Trophoblast cell (in vitro differentiated cells and primary cell): ENCODE measurements at regions not wholly inside any gene's neighbourhood (a gene's known extent, or its start where the extent isn't known, plus 50 kb on each side); places are given as distances from the start of the nearest gene placed in this dataset.

ENCODE experiments used
- DNase-seq, 2 donors: peaks; one replicate each; pipeline ENCODE4 v3.0.0-alpha.2; 2016
- H2AFZ ChIP-seq: 2 replicates; pipeline ENCODE4 v1.6.1; 2013; ENCODE audit warnings: low read length, moderate library complexity, mild to moderate bottlenecking; ENCODE audit not compliant: insufficient read depth, poor library complexity
- H2AK5ac ChIP-seq: 2 replicates; pipeline ENCODE4 v1.6.1; 2013; ENCODE audit warnings: mild to moderate bottlenecking, low read length
- H2BK120ac ChIP-seq: 2 replicates; pipeline ENCODE4 v1.6.1; 2013; ENCODE audit warnings: low read length, mild to moderate bottlenecking, moderate library complexity; ENCODE audit not compliant: insufficient read depth, poor library complexity
- H2BK12ac ChIP-seq: 2 replicates; pipeline ENCODE4 v1.6.1; 2013; ENCODE audit warnings: mild to moderate bottlenecking, low read length, moderate library complexity
- H2BK5ac ChIP-seq: 2 replicates; pipeline ENCODE4 v1.6.1; 2013; ENCODE audit warnings: low read length, low read depth, moderate library complexity, mild to moderate bottlenecking; ENCODE audit not compliant: poor library complexity
- H3K14ac ChIP-seq: 2 replicates; pipeline ENCODE4 v1.6.1; 2013; ENCODE audit warnings: mild to moderate bottlenecking, low read length
- H3K18ac ChIP-seq: 2 replicates; pipeline ENCODE4 v1.6.1; 2013; ENCODE audit warnings: mild to moderate bottlenecking, low read length
- H3K23ac ChIP-seq: 2 replicates; pipeline ENCODE4 v1.6.1; 2013; ENCODE audit warnings: low read length
- H3K27ac ChIP-seq: 2 replicates; pipeline ENCODE4 v1.5.1; 2013; ENCODE audit warnings: low read depth, mild to moderate bottlenecking, inconsistent platforms, low read length, moderate library complexity
- H3K27me3 ChIP-seq: 2 replicates; pipeline ENCODE4 v1.6.1; 2013; ENCODE audit warnings: inconsistent platforms, mild to moderate bottlenecking, low read length, moderate library complexity; ENCODE audit not compliant: insufficient read depth
- H3K36me3 ChIP-seq, 2 experiments: 1 replicate in 1 of 2; 2 replicates in 1 of 2; pipeline ENCODE4 v1.6.1; 2013; ENCODE audit warnings: low read length in 2 of 2, mild to moderate bottlenecking in 2 of 2, moderate library complexity in 1 of 2; ENCODE audit not compliant: insufficient read depth in 2 of 2, control insufficient read depth in 1 of 2
- H3K4ac ChIP-seq: 2 replicates; pipeline ENCODE4 v1.6.1; 2013; ENCODE audit warnings: low read depth, mild to moderate bottlenecking, low read length, moderate library complexity
- H3K4me1 ChIP-seq, 2 experiments: 1 replicate in 1 of 2; 2 replicates in 1 of 2; pipeline ENCODE4 v1.6.1; 2013; ENCODE audit warnings: low read length in 2 of 2, mild to moderate bottlenecking in 2 of 2, moderate library complexity in 1 of 2; ENCODE audit not compliant: insufficient read depth in 2 of 2, control insufficient read depth in 1 of 2
- H3K4me2 ChIP-seq: 2 replicates; pipeline ENCODE4 v1.6.1; 2013; ENCODE audit warnings: inconsistent platforms, mild to moderate bottlenecking, low read length, moderate library complexity
- H3K4me3 ChIP-seq: 2 replicates; pipeline ENCODE4 v1.5.1; 2013; ENCODE audit warnings: mild to moderate bottlenecking, low read depth, low read length, inconsistent platforms
- H3K79me1 ChIP-seq: one replicate; pipeline ENCODE4 v1.6.1; 2013; ENCODE audit warnings: low read length
- H3K79me2 ChIP-seq: 2 replicates; pipeline ENCODE4 v1.6.1; 2013; ENCODE audit warnings: low read length, mild to moderate bottlenecking; ENCODE audit not compliant: control insufficient read depth, insufficient read depth, poor library complexity
- H3K9ac ChIP-seq: 2 replicates; pipeline ENCODE4 v1.6.1; 2013; ENCODE audit warnings: mild to moderate bottlenecking, low read length
- H3K9me3 ChIP-seq: 2 replicates; pipeline ENCODE4 v1.6.1; 2013; ENCODE audit warnings: low read depth, mild to moderate bottlenecking, control low read depth, inconsistent platforms, low read length; ENCODE audit not compliant: insufficient read depth
- H4K12ac ChIP-seq: 2 replicates; pipeline ENCODE4 v1.6.1; 2013; ENCODE audit warnings: low read depth, mild to moderate bottlenecking, low read length, moderate library complexity
- H4K8ac ChIP-seq: 2 replicates; pipeline ENCODE4 v1.6.1; 2013; ENCODE audit warnings: low read depth, mild to moderate bottlenecking, low read length, moderate library complexity
- H4K91ac ChIP-seq: one replicate; pipeline ENCODE4 v1.6.1; 2013; ENCODE audit warnings: low read depth, mild to moderate bottlenecking, low read length, moderate library complexity
- WGBS: extraction: QIAGEN DNeasy Blood & Tissue Kit; methylation state at CpG from one replicate; pipeline ENCODE4 v1.1.7; 2013; ENCODE audit warnings: missing lambda C conversion rate; ENCODE audit not compliant: insufficient read length, insufficient coverage; ENCODE audit errors: extremely low coverage; 5-methylcytosine and 5-hydroxymethylcytosine counted together

GRCh38 chr12:47578836-47579235, 127.0 kb downstream of the RPAP3 start:
- no peak for DNase-seq
- no peak overlapping the region for H3K9ac ChIP-seq
- no peak overlapping the region for H3K4me3 ChIP-seq
- H3K27me3 ChIP-seq: no peaks in the 10 kb centered on the region
- no peak overlapping the region for H2AFZ ChIP-seq
- H3K4ac ChIP-seq: no peak overlapping the region
- no peaks in the 10 kb centered on the region for H3K79me2 ChIP-seq
- no peak overlapping the region for H3K27ac ChIP-seq
- H2BK120ac ChIP-seq: no peak overlapping the region
- WGBS: no CpG with 5 or more reads among the region's 4 CpGs
- H3K14ac ChIP-seq: no peak overlapping the region
- H2AK5ac ChIP-seq: no peak overlapping the region
- no peak overlapping the region for H2BK5ac ChIP-seq
- no peaks in the 10 kb centered on the region for H3K79me1 ChIP-seq
- no peaks in the 10 kb centered on the region for H3K9me3 ChIP-seq
- H4K12ac ChIP-seq: no peak overlapping the region
- no peak overlapping the region for H3K4me2 ChIP-seq
- H4K8ac ChIP-seq: no peak overlapping the region
- H3K18ac ChIP-seq: no peak overlapping the region
- H2BK12ac ChIP-seq: no peak overlapping the region
- H3K36me3 ChIP-seq: no peaks in the 10 kb centered on the region
- H4K91ac ChIP-seq: no peak overlapping the region
- H3K4me1 ChIP-seq: no peaks in the 10 kb centered on the region
- H3K23ac ChIP-seq: no peak overlapping the region

- no peaks in the 10 kb centered on the region for H3K9me3 ChIP-seq
- no CpG with 5 or more reads among the region's 7 CpGs for WGBS
- H3K79me2 ChIP-seq: no peaks in the 10 kb centered on the region
- no peak overlapping the region for H4K12ac ChIP-seq
- H3K4me1 ChIP-seq: no peaks in the 10 kb centered on the region
- H2BK120ac ChIP-seq: no peak overlapping the region
- H2BK5ac ChIP-seq: no peak overlapping the region
- H4K8ac ChIP-seq: no peak overlapping the region
- H3K36me3 ChIP-seq: no peaks in the 10 kb centered on the region
- no peak overlapping the region for H3K14ac ChIP-seq
- H3K4me3 ChIP-seq: no peak overlapping the region
- no peak overlapping the region for H2AK5ac ChIP-seq
- H2BK12ac ChIP-seq: no peak overlapping the region
- H3K23ac ChIP-seq: no peak overlapping the region
- H3K4me2 ChIP-seq: no peak overlapping the region
- DNase-seq: no peak
- H4K91ac ChIP-seq: no peak overlapping the region
- no peak overlapping the region for H3K27ac ChIP-seq
- H3K79me1 ChIP-seq: no peaks in the 10 kb centered on the region
- no peak overlapping the region for H3K4ac ChIP-seq
- H3K18ac ChIP-seq: no peak overlapping the region
- H2AFZ ChIP-seq: no peak overlapping the region
- no peak overlapping the region for H3K9ac ChIP-seq
- H3K27me3 ChIP-seq: no peaks in the 10 kb centered on the region
These were observed 128.4 kb downstream of the RPAP3 start for GRCh38 chr12:47577206-47577989.

- H3K4ac ChIP-seq: no peak overlapping the region
- H2AFZ ChIP-seq: no peak overlapping the region
- H2BK120ac ChIP-seq: no peak overlapping the region
- H3K4me3 ChIP-seq: no peak overlapping the region
- H3K14ac ChIP-seq: no peak overlapping the region
- no peak overlapping the region for H2BK12ac ChIP-seq
- H4K12ac ChIP-seq: no peak overlapping the region
- H2BK5ac ChIP-seq: no peak overlapping the region
- whole genome bisulfite sequencing: no CpG with 5 or more reads among the region's 7 CpGs
- no peaks in the 10 kb centered on the region for H3K79me2 ChIP-seq
- H3K27ac ChIP-seq: no peak overlapping the region
- H3K18ac ChIP-seq: no peak overlapping the region
- H3K23ac ChIP-seq: no peak overlapping the region
- H3K9me3 ChIP-seq: no peaks in the 10 kb centered on the region
- H3K27me3 ChIP-seq: no peaks in the 10 kb centered on the region
- DNase-seq: no peak
- no peaks in the 10 kb centered on the region for H3K4me1 ChIP-seq
- no peak overlapping the region for H4K8ac ChIP-seq
- no peaks in the 10 kb centered on the region for H3K79me1 ChIP-seq
- no peak overlapping the region for H2AK5ac ChIP-seq
- no peaks in the 10 kb centered on the region for H3K36me3 ChIP-seq
- H3K9ac ChIP-seq: no peak overlapping the region
- H4K91ac ChIP-seq: no peak overlapping the region
- no peak overlapping the region for H3K4me2 ChIP-seq
These were observed 129.4 kb downstream of the RPAP3 start for GRCh38 chr12:47576289-47576945.

GRCh38 chr12:47574252-47575021, 131.4 kb downstream of the RPAP3 start:
- no peak overlapping the region for H2BK12ac ChIP-seq
- H4K8ac ChIP-seq: no peak overlapping the region
- no peak overlapping the region for H3K14ac ChIP-seq
- DNase-seq: no peak
- no peak overlapping the region for H2BK120ac ChIP-seq
- H3K4me2 ChIP-seq: no peak overlapping the region
- no peak overlapping the region for H3K4me3 ChIP-seq
- no peaks in the 10 kb centered on the region for H3K36me3 ChIP-seq
- H3K9ac ChIP-seq: no peak overlapping the region
- H3K27ac ChIP-seq: no peak overlapping the region
- H2AFZ ChIP-seq: no peak overlapping the region
- no peak overlapping the region for H3K4ac ChIP-seq
- H3K23ac ChIP-seq: no peak overlapping the region
- no peak overlapping the region for H3K18ac ChIP-seq
- no peaks in the 10 kb centered on the region for H3K4me1 ChIP-seq
- no peaks in the 10 kb centered on the region for H3K79me2 ChIP-seq
- H3K79me1 ChIP-seq: no peaks in the 10 kb centered on the region
- H3K9me3 ChIP-seq: no peaks in the 10 kb centered on the region
- H4K12ac ChIP-seq: no peak overlapping the region
- H2BK5ac ChIP-seq: no peak overlapping the region
- H2AK5ac ChIP-seq: no peak overlapping the region
- WGBS: no CpG with 5 or more reads among the region's 1 CpG
- no peak overlapping the region for H4K91ac ChIP-seq
- no peaks in the 10 kb centered on the region for H3K27me3 ChIP-seq
